ENCODE measurements at regions not wholly inside any gene's neighbourhood (a gene's known extent, or its start where the extent isn't known, plus 50 kb on each side); places are given as distances from the start of the nearest gene placed in this dataset.

DNA sequence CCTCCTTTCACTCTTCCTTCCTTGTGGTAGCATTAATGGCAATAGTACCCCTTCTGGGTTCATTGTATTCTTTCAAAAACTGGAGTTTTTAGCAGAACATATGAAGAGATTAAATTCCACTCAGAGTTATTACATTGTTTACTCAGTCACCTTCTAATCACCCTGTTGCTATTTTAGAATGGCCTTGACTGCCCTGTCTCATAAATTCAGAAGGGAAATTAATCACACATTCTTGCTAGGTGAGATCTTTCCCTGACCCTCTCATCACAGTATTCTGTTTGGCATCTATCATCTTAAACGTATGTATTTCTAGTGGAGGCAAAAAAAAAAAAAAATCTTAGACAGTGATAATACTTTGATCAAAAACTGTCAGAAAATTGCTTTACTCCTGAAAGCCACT is 760.4 kb downstream of the ADCYAP1 start:
- no peak for TF ChIP-seq CTCF (IDR thresholded peaks at IDR 0.05; ENCODE audit: low read depth, low read length)
- no peak for TF ChIP-seq EZH2phosphoT487 (IDR thresholded peaks at IDR 0.05; ENCODE audit: low read depth)

All from OCI-LY3 (cell line).